ENCODE measurements at regions not wholly inside any gene's neighbourhood (a gene's known extent, or its start where the extent isn't known, plus 50 kb on each side); places are given as distances from the start of the nearest gene placed in this dataset.

- ChIA-PET CTCF (interaction anchor here (0.9 kb wide), 1 partner anchor 10 kb away, joined by 3 read pairs; no protein-coding TSS in a partner anchor), POLR2A (no interaction called here)
- no peak overlapping the region for H3K27ac ChIP-seq (ENCODE audit: low read depth in 2 of 2, low read length in 1 of 2)
- WGBS (ENCODE audit: low lambda C conversion rate), result 100% methylated on average over 1 of the region's 1 CpG
- no peaks in the 10 kb centered on the region for H3K79me2 ChIP-seq (ENCODE audit: insufficient read depth)
- no peaks in the 10 kb centered on the region for H4K20me1 ChIP-seq (ENCODE audit: insufficient read depth)
- no peak overlapping the region for H2AFZ ChIP-seq (ENCODE audit: low read depth)
- H3K4me1 ChIP-seq (ENCODE audit: control insufficient read depth in 1 of 2, insufficient read depth in 2 of 2, low read depth in 1 of 2, low read length in 1 of 2), result peaks cover 0 to 7% of the 10 kb centered on the region in 2 experiments; a peak in 1 of 4 replicates
- no peak overlapping the region for H3K4me2 ChIP-seq
- no peaks in the 10 kb centered on the region for H3K9me2 ChIP-seq
- H3K36me3 ChIP-seq (replicated peaks in 1 of 2; ENCODE audit: control insufficient read depth in 1 of 2, insufficient read depth in 2 of 2, low read length in 1 of 2), result no peaks in the 10 kb centered on the region
- H3K4me3 ChIP-seq (ENCODE audit: low read depth in 2 of 2, low read length in 1 of 2), result no peak overlapping the region
- no peaks in the 10 kb centered on the region for H3F3A ChIP-seq (replicated peaks; ENCODE audit: insufficient read depth)
- H3K9ac ChIP-seq, result no peak overlapping the region
- H3K27me3 ChIP-seq (ENCODE audit: insufficient read depth), result no peaks in the 10 kb centered on the region
- no peak for DNase-seq
- H3K9me3 ChIP-seq, result no peaks in the 10 kb centered on the region
- TF ChIP-seq USF1 (IDR thresholded peaks at IDR 0.05; ENCODE audit: borderline replicate concordance, low read depth) (no peak), TCF12 (IDR thresholded peaks at IDR 0.05) (no peak), FOXJ3 (CRISPR knock-in tag; IDR thresholded peaks at IDR 0.05) (no peak), RXRA (IDR thresholded peaks at IDR 0.05; ENCODE audit: borderline replicate concordance, low read depth) (no peak), IRF3 (IDR thresholded peaks at IDR 0.05; ENCODE audit: low read depth, low read length) (no peak), FOXM1 (IDR thresholded peaks at IDR 0.05; ENCODE audit: low read depth) (no peak), FOSL2 (IDR thresholded peaks at IDR 0.05; ENCODE audit: borderline replicate concordance, low read depth) (no peak), ELF1 (IDR thresholded peaks at IDR 0.05) (no peak), EZH2phosphoT487 (IDR thresholded peaks at IDR 0.05; ENCODE audit: borderline replicate concordance, low read depth) (no peak), SIN3A (IDR thresholded peaks at IDR 0.05; ENCODE audit: borderline replicate concordance, low read depth, low read length) (no peak), POLR2AphosphoS5 (IDR thresholded peaks at IDR 0.05; ENCODE audit: low read depth, low read length) (no peak)
Observed at GRCh38 chr4:124121461-124121971, 591.0 kb downstream of the ANKRD50 start.

GRCh38 chr4:124123181-124123580 is 589.4 kb downstream of the ANKRD50 start:
- no peak for DNase-seq
- no peak for TF ChIP-seq EP300 (IDR thresholded peaks at IDR 0.05; ENCODE audit: borderline replicate concordance in 1 of 2, low read depth in 1 of 2, low read length in 1 of 2)
- TF ChIP-seq GATA2 (CRISPR knock-in tag; IDR thresholded peaks at IDR 0.05), result no peak
- no peak for TF ChIP-seq MAX (IDR thresholded peaks at IDR 0.05; ENCODE audit: low read depth)
- no peak for TF ChIP-seq RCOR1 (IDR thresholded peaks at IDR 0.05; ENCODE audit: low read length)
- TF ChIP-seq NFIC (IDR thresholded peaks at IDR 0.05; ENCODE audit: borderline replicate concordance), result no peak
- TF ChIP-seq EZH2phosphoT487 (IDR thresholded peaks at IDR 0.05; ENCODE audit: borderline replicate concordance, low read depth), result no peak
- TF ChIP-seq GABPA (IDR thresholded peaks at IDR 0.05; ENCODE audit: low read depth), result no peak
- no peak for TF ChIP-seq TAF1 (IDR thresholded peaks at IDR 0.05; ENCODE audit: borderline replicate concordance, low read depth, low read length)
- TF ChIP-seq MEF2A (IDR thresholded peaks at IDR 0.05; ENCODE audit: borderline replicate concordance, low read depth), result no peak
- no peak for TF ChIP-seq ZBTB33 (IDR thresholded peaks at IDR 0.05; ENCODE audit: borderline replicate concordance, low read depth)
- no peak for TF ChIP-seq PBX3 (IDR thresholded peaks at IDR 0.05)
- TF ChIP-seq JUND (IDR thresholded peaks at IDR 0.05), result no peak
- TF ChIP-seq USF1 (IDR thresholded peaks at IDR 0.05; ENCODE audit: borderline replicate concordance, low read depth), result no peak
- TF ChIP-seq ELF1 (IDR thresholded peaks at IDR 0.05), result no peak
- no peak for TF ChIP-seq POLR2AphosphoS5 (IDR thresholded peaks at IDR 0.05; ENCODE audit: low read depth, low read length)

More at GRCh38 chr4:124123181-124123580, 589.4 kb downstream of the ANKRD50 start:
- H3F3A ChIP-seq (replicated peaks; ENCODE audit: insufficient read depth), result no peaks in the 10 kb centered on the region
- no peaks in the 10 kb centered on the region for H3K27me3 ChIP-seq (ENCODE audit: insufficient read depth)
- H3K4me2 ChIP-seq, result no peak overlapping the region
- H3K27ac ChIP-seq (ENCODE audit: low read depth in 2 of 2, low read length in 1 of 2), result no peak overlapping the region
- H3K9me2 ChIP-seq, result no peaks in the 10 kb centered on the region
- H3K79me2 ChIP-seq (ENCODE audit: insufficient read depth), result no peaks in the 10 kb centered on the region
- 90% methylated on average over 4 of the region's 4 CpGs for WGBS (ENCODE audit: low lambda C conversion rate)
- H3K4me1 ChIP-seq (ENCODE audit: control insufficient read depth in 1 of 2, insufficient read depth in 2 of 2, low read depth in 1 of 2, low read length in 1 of 2), result no peaks in the 10 kb centered on the region
- ChIA-PET CTCF (no interaction called here), POLR2A (no interaction called here)
- H3K36me3 ChIP-seq (replicated peaks in 1 of 2; ENCODE audit: control insufficient read depth in 1 of 2, insufficient read depth in 2 of 2, low read length in 1 of 2), result no peaks in the 10 kb centered on the region
- H3K9me3 ChIP-seq, result no peaks in the 10 kb centered on the region
- no peak overlapping the region for H3K4me3 ChIP-seq (ENCODE audit: low read depth in 2 of 2, low read length in 1 of 2)
- no peaks in the 10 kb centered on the region for H4K20me1 ChIP-seq (ENCODE audit: insufficient read depth)
- no peak overlapping the region for H2AFZ ChIP-seq (ENCODE audit: low read depth)
- no peak overlapping the region for H3K9ac ChIP-seq

Measured in SK-N-SH (cell line).